Body of pancreas (tissue), 4 donors: ENCODE measurements at regions not wholly inside any gene's neighbourhood (a gene's known extent, or its start where the extent isn't known, plus 50 kb on each side); places are given as distances from the start of the nearest gene placed in this dataset.

Experiments used
- CTCF ChIP-seq, 7 experiments: fragments of 450-650 bp in 4 of 7; fragments of 200-600 bp in 3 of 7; sonication (generic) in 3 of 7; IDR thresholded peaks; one replicate each; pipeline ENCODE4 v1.5.1; 2016 to 2019; ENCODE audit warnings: antibody characterized with exemption in 7 of 7
- POLR2A ChIP-seq, 3 donors: fragments of 450-650 bp; IDR thresholded peaks; one replicate each; pipeline ENCODE4 v1.6.1; 2016; ENCODE audit warnings: antibody characterized with exemption in 3 of 3, mild to moderate bottlenecking in 2 of 3

DNA sequence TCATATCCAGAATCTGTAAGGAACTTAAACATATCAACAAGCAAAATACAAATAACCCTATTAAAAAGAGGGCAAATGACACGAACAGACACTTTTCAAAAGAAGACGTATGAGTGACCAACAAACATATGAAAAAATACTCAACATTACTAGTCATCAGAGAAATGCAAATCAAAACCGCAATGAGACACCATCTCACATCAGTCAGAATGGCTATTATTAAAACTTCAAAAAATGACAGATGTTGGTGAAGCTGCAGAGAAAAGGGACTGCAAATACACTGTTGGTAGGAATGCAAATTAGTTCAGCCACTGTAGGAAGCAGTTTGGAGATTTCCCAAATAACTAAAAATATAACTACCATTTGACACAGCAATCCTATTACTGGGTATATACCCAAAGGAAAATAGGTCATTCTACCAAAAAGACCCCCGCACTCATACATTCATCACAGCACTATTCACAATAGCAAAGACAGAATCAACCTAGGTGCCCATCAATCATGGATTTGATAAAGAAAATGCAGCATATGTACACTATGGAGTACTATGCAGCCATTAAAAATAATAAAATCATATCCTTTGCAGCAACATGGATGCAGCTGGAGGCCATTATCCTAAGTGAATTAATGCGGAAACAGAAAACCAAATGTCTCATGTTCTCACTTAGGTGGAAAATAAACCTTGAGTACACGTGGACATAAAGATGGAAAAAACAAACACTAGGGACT lies 230.1 kb upstream of the RAB4A start:
- TF ChIP-seq POLR2A (IDR thresholded peaks at IDR 0.05) (no peak), CTCF (IDR thresholded peaks at IDR 0.05) (no peak)
